Fibroblast of mammary gland (primary cell): ENCODE measurements at regions not wholly inside any gene's neighbourhood (a gene's known extent, or its start where the extent isn't known, plus 50 kb on each side); places are given as distances from the start of the nearest gene placed in this dataset.
"Not testable (repeated sequence)": the region's sequence is repeated elsewhere in the genome, so short reads cannot be mapped to it uniquely, and the experiment has no call there.

Experiments used
- DNase-seq: peaks from one replicate; pipeline ENCODE4 v3.0.0-alpha.2; 2010; ENCODE audit warnings: low read depth
- H3K4me3 ChIP-seq: 2 replicates; pipeline ENCODE4 v1.5.1; 2011; ENCODE audit warnings: low read depth, mild to moderate bottlenecking, low read length, moderate library complexity; ENCODE audit not compliant: control insufficient read depth
- CTCF ChIP-seq: conservative IDR thresholded peaks from 2 replicates; pipeline ENCODE4 v1.5.1; 2011; ENCODE audit warnings: low read depth, low read length, inconsistent platforms; ENCODE audit not compliant: control insufficient read depth, insufficient read depth

- no peak for TF ChIP-seq CTCF
- no peak overlapping the region for H3K4me3 ChIP-seq
- no peak for DNase-seq
These were observed 212.4 kb downstream of the COPRS start for GRCh38 chr17:31646642-31647041.

GRCh38 chr17:31645351-31645750, 213.7 kb downstream of the COPRS start:
- H3K4me3 ChIP-seq, result no peak overlapping the region
- no peak for TF ChIP-seq CTCF
- no peak for DNase-seq

- H3K4me3 ChIP-seq, result no peak overlapping the region
- DNase-seq, result no peak
- TF ChIP-seq CTCF, result no peak
These were observed 227.3 kb downstream of the COPRS start for GRCh38 chr17:31631766-31632165.

- DNase-seq, H3K4me3 ChIP-seq: not testable (repeated sequence)
These were observed 228.2 kb downstream of the COPRS start for GRCh38 chr17:31630866-31631265.

- peak; percentile 98 for DNase-seq
- H3K4me3 ChIP-seq, result no peak overlapping the region
- no peak for TF ChIP-seq CTCF
These were observed 229.2 kb downstream of the COPRS start for GRCh38 chr17:31629696-31630470.

- TF ChIP-seq CTCF, result no peak
- DNase-seq, result peak; percentile 84
- H3K4me3 ChIP-seq, result no peak overlapping the region
These were observed 231.1 kb downstream of the COPRS start for GRCh38 chr17:31627960-31628359.

- TF ChIP-seq CTCF, result no peak
- DNase-seq, result no peak
These were observed 232.5 kb downstream of the RAB11FIP4 start for GRCh38 chr17:31623990-31624389.

More at GRCh38 chr17:31623990-31624389, 232.5 kb downstream of the RAB11FIP4 start:
- no peak overlapping the region for H3K4me3 ChIP-seq
